Lower lobe of right lung (tissue), 2 donors: ENCODE measurements at regions not wholly inside any gene's neighbourhood (a gene's known extent, or its start where the extent isn't known, plus 50 kb on each side); places are given as distances from the start of the nearest gene placed in this dataset.
"Not testable (repeated sequence)": the region's sequence is repeated elsewhere in the genome, so short reads cannot be mapped to it uniquely, and the experiment has no call there.

ENCODE experiments used
- ATAC-seq, 2 donors: fragments of 200-7000 bp; cut with Tn5 transposase; one replicate each; pipeline ENCODE4 v1.9.1; 2020 to 2022; ENCODE audit warnings: mild to moderate bottlenecking in 2 of 2, moderate library complexity in 2 of 2
- DNase-seq: peaks from one replicate; pipeline ENCODE4 v3.0.0-alpha.2; 2020
- H3K27ac ChIP-seq: fragments of 200-600 bp; one replicate; pipeline ENCODE4 v1.8.0; 2022
- H3K27me3 ChIP-seq: fragments of 200-600 bp; one replicate; pipeline ENCODE4 v1.8.0; 2022; ENCODE audit warnings: low read depth
- H3K36me3 ChIP-seq: fragments of 200-600 bp; one replicate; pipeline ENCODE4 v1.8.0; 2022; ENCODE audit warnings: mild to moderate bottlenecking
- H3K4me1 ChIP-seq: fragments of 200-600 bp; one replicate; pipeline ENCODE4 v1.8.0; 2022
- H3K4me3 ChIP-seq: fragments of 200-600 bp; one replicate; pipeline ENCODE4 v1.8.0; 2022; ENCODE audit warnings: mild to moderate bottlenecking
- H3K9me3 ChIP-seq: fragments of 200-600 bp; one replicate; pipeline ENCODE4 v1.8.0; 2022
- CTCF ChIP-seq: fragments of 200-600 bp; IDR thresholded peaks from one replicate; pipeline ENCODE4 v1.8.0; 2022; ENCODE audit warnings: antibody characterized with exemption, mild to moderate bottlenecking
- intact Hi-C: fragments of 100-400 bp; cut with DNase I; formaldehyde crosslinking; loops from one replicate; pipeline ENCODE4 v1.11.0; 2022
- donor health status: DM: no; HTN: yes; CAD: no; lungs with severe emphysema.

- peaks cover 2% of the 10 kb centered on the region for H3K4me1 ChIP-seq
- no peaks in the 10 kb centered on the region for H3K36me3 ChIP-seq
- intact Hi-C loops, result no loop called here
- TF ChIP-seq CTCF, result no peak
- no peak for DNase-seq
- no peak for ATAC-seq
- no peaks in the 10 kb centered on the region for H3K9me3 ChIP-seq
- H3K4me3 ChIP-seq, result no peak overlapping the region
- no peaks in the 10 kb centered on the region for H3K27me3 ChIP-seq
- H3K27ac ChIP-seq, result no peak overlapping the region
These were observed 189.6 kb downstream of the TXNL1 start for GRCh38 chr18:56448751-56449150.

- no peak for TF ChIP-seq CTCF
- H3K27ac ChIP-seq, result no peak overlapping the region
- no peak overlapping the region for H3K4me3 ChIP-seq
- peaks cover 10% of the 10 kb centered on the region for H3K4me1 ChIP-seq
- ATAC-seq, result peak; percentile 21 to 62
- H3K9me3 ChIP-seq, result no peaks in the 10 kb centered on the region
- no peak for DNase-seq
- intact Hi-C loops, result no loop called here
- no peaks in the 10 kb centered on the region for H3K27me3 ChIP-seq
- no peaks in the 10 kb centered on the region for H3K36me3 ChIP-seq
These were observed 193.0 kb downstream of the TXNL1 start for GRCh38 chr18:56445422-56445821.

- Histone ChIP-seq H3K4me3 (no peak overlapping the region), H3K27ac (peak overlapping the region; percentile 9), H3K9me3 (no peaks in the 10 kb centered on the region), H3K36me3 (no peaks in the 10 kb centered on the region), H3K27me3 (no peaks in the 10 kb centered on the region), H3K4me1 (peaks cover 10% of the 10 kb centered on the region)
- no peak for TF ChIP-seq CTCF
- DNase-seq (no peak), ATAC-seq (no peak)
- intact Hi-C loops, result no loop called here
These were observed 194.2 kb downstream of the TXNL1 start for GRCh38 chr18:56444201-56444600.

GRCh38 chr18:56443166-56443907, 195.1 kb downstream of the TXNL1 start:
- TF ChIP-seq CTCF, result no peak
- intact Hi-C loops, result no loop called here
- DNase-seq (no peak), ATAC-seq (peak in 1 of 2 donors; percentile 29)
- Histone ChIP-seq H3K27me3 (no peaks in the 10 kb centered on the region), H3K36me3 (no peaks in the 10 kb centered on the region), H3K27ac (peak overlapping the region; percentile 9), H3K4me3 (no peak overlapping the region), H3K4me1 (peaks cover 10% of the 10 kb centered on the region), H3K9me3 (no peaks in the 10 kb centered on the region)

GRCh38 chr18:56438480-56438879, 199.9 kb downstream of the TXNL1 start:
- intact Hi-C loops, ATAC-seq, H3K4me1 ChIP-seq, H3K9me3 ChIP-seq, H3K4me3 ChIP-seq, H3K36me3 ChIP-seq, H3K27ac ChIP-seq, DNase-seq, H3K27me3 ChIP-seq: not testable (repeated sequence)

- ATAC-seq (no peak), DNase-seq (no peak)
- Histone ChIP-seq H3K4me3 (no peak overlapping the region), H3K27me3 (no peaks in the 10 kb centered on the region), H3K9me3 (no peaks in the 10 kb centered on the region), H3K36me3 (no peaks in the 10 kb centered on the region), H3K4me1 (no peaks in the 10 kb centered on the region), H3K27ac (no peak overlapping the region)
- intact Hi-C loops, result no loop called here
- no peak for TF ChIP-seq CTCF
These were observed 201.7 kb downstream of the TXNL1 start for GRCh38 chr18:56436651-56437050.
